IMR-90 (cell line): ENCODE measurements at regions not wholly inside any gene's neighbourhood (a gene's known extent, or its start where the extent isn't known, plus 50 kb on each side); places are given as distances from the start of the nearest gene placed in this dataset.

Experiments
- ATAC-seq: fragments of 200-7000 bp; cut with Tn5 transposase; 2 replicates; pipeline ENCODE4 v1.9.1; 2020; ENCODE audit warnings: low read depth, mild to moderate bottlenecking, moderate library complexity
- BruUV-seq: library from RNA; stranded (reverse); fragments of 400-500 nt; replicated peaks from 2 replicates; lab custom pipeline; 2021; lab: Mats Ljungman, UMichigan
- CTCF ChIA-PET: fragments of 300-600 bp; formaldehyde crosslinking; extraction: SDS; loops from one replicate; lab custom pipeline; 2021; ENCODE audit warnings: antibody characterized with exemption; lab: Yijun Ruan, JAX
- POLR2A ChIA-PET: fragments of 300-600 bp; sonication (Branson Sonifier 250); formaldehyde crosslinking; loops from one replicate; lab custom pipeline; 2022; ENCODE audit warnings: antibody characterized with exemption; ENCODE audit not compliant: unreplicated experiment; lab: Charles Lee
- DNase-seq: peaks from one replicate; pipeline ENCODE4 v3.0.0; 2013
- H2AFZ ChIP-seq: replicated peaks from 2 replicates; pipeline ENCODE3; 2013; ENCODE audit warnings: low read length, mild to moderate bottlenecking; ENCODE audit not compliant: poor library complexity
- H2AK5ac ChIP-seq: 2 replicates; pipeline ENCODE4 v1.6.1; 2013; ENCODE audit warnings: low read depth, low read length, inconsistent platforms
- H2AK9ac ChIP-seq: replicated peaks from 2 replicates; pipeline ENCODE3; 2013; ENCODE audit warnings: mild to moderate bottlenecking, low read depth, low read length, moderate library complexity; ENCODE audit not compliant: poor library complexity
- H2BK120ac ChIP-seq: 2 replicates; pipeline ENCODE4 v1.6.1; 2013; ENCODE audit warnings: low read depth, low read length, inconsistent platforms
- H2BK15ac ChIP-seq: 3 replicates; pipeline ENCODE4 v1.6.1; 2013; ENCODE audit warnings: low read depth, low read length, inconsistent platforms
- H2BK20ac ChIP-seq: 2 replicates; pipeline ENCODE4 v1.6.1; 2013; ENCODE audit warnings: low read depth, mild to moderate bottlenecking, inconsistent platforms, low read length, moderate library complexity
- H2BK5ac ChIP-seq: 2 replicates; pipeline ENCODE4 v1.6.1; 2013; ENCODE audit warnings: mild to moderate bottlenecking, low read depth, low read length, inconsistent platforms; ENCODE audit not compliant: poor library complexity, severe bottlenecking
- H3K14ac ChIP-seq: replicated peaks from 2 replicates; pipeline ENCODE4 v1.6.1; 2013; ENCODE audit warnings: low read depth, low read length, inconsistent platforms
- H3K18ac ChIP-seq: 2 replicates; pipeline ENCODE4 v1.6.1; 2013; ENCODE audit warnings: low read depth, low read length, control low read depth
- H3K23ac ChIP-seq: 2 replicates; pipeline ENCODE4 v1.6.1; 2013; ENCODE audit warnings: low read depth, low read length, inconsistent platforms
- H3K27ac ChIP-seq: 2 replicates; pipeline ENCODE4 v1.5.1; 2013; ENCODE audit warnings: mild to moderate bottlenecking, control low read depth, low read length; ENCODE audit not compliant: insufficient read depth
- H3K27me3 ChIP-seq: 2 replicates; pipeline ENCODE4 v1.6.1; 2013; ENCODE audit warnings: low read length; ENCODE audit not compliant: control insufficient read depth, insufficient read depth
- H3K36me3 ChIP-seq: 2 replicates; pipeline ENCODE4 v1.6.1; 2013; ENCODE audit warnings: low read length, mixed read lengths; ENCODE audit not compliant: control insufficient read depth, insufficient read depth
- H3K4ac ChIP-seq: 2 replicates; pipeline ENCODE4 v1.6.1; 2013; ENCODE audit warnings: low read depth, low read length, inconsistent platforms
- H3K4me1 ChIP-seq: 2 replicates; pipeline ENCODE4 v1.6.1; 2013; ENCODE audit warnings: low read length, mixed read lengths; ENCODE audit not compliant: control insufficient read depth, insufficient read depth
- H3K4me2 ChIP-seq: 2 replicates; pipeline ENCODE4 v1.6.1; 2013; ENCODE audit warnings: low read depth, mild to moderate bottlenecking, control low read depth, low read length, moderate library complexity
- H3K4me3 ChIP-seq: 2 replicates; pipeline ENCODE4 v1.5.1; 2013; ENCODE audit warnings: low read depth, mild to moderate bottlenecking, control low read depth, low read length, moderate library complexity; ENCODE audit not compliant: insufficient read depth
- H3K56ac ChIP-seq: 2 replicates; pipeline ENCODE4 v1.6.1; 2013; ENCODE audit warnings: low read length, inconsistent platforms; ENCODE audit not compliant: insufficient read depth; ENCODE audit errors: extremely low read depth
- H3K79me1 ChIP-seq, 2 experiments: 2 replicates each; pipeline ENCODE4 v1.6.1; 2013; ENCODE audit warnings: low read length in 2 of 2, inconsistent platforms in 1 of 2, low read depth in 1 of 2
- H3K9ac ChIP-seq: 2 replicates; pipeline ENCODE4 v1.6.1; 2013; ENCODE audit warnings: low read depth, low read length, control low read depth
- H3K9me1 ChIP-seq: 2 replicates; pipeline ENCODE4 v1.6.1; 2013; ENCODE audit warnings: low read length, inconsistent platforms; ENCODE audit not compliant: insufficient read depth
- H3K9me3 ChIP-seq: 2 replicates; pipeline ENCODE4 v1.6.1; 2013; ENCODE audit warnings: low read length; ENCODE audit not compliant: control insufficient read depth, insufficient read depth
- H4K20me1 ChIP-seq: 2 replicates; pipeline ENCODE4 v1.6.1; 2013; ENCODE audit warnings: low read length, inconsistent platforms; ENCODE audit not compliant: insufficient read depth
- H4K5ac ChIP-seq: 2 replicates; pipeline ENCODE4 v1.6.1; 2013; ENCODE audit warnings: mild to moderate bottlenecking, low read depth, low read length, control low read depth
- H4K8ac ChIP-seq, 2 experiments: 2 replicates each; pipeline ENCODE4 v1.6.1; 2013; ENCODE audit warnings: low read depth in 2 of 2, low read length in 2 of 2, control low read depth in 1 of 2, inconsistent platforms in 1 of 2
- H4K91ac ChIP-seq: 2 replicates; pipeline ENCODE4 v1.6.1; 2013; ENCODE audit warnings: low read depth, low read length, inconsistent platforms; ENCODE audit not compliant: insufficient read depth
- CEBPB ChIP-seq: IDR thresholded peaks from 2 replicates; pipeline ENCODE4 v1.6.1; 2012; ENCODE audit warnings: low read depth, low read length, improper control_type of control experiment
- CHD1 ChIP-seq: IDR thresholded peaks from 2 replicates; pipeline ENCODE4 v1.6.1; 2012; ENCODE audit warnings: low read depth, low read length, improper control_type of control experiment
- CTCF ChIP-seq: conservative IDR thresholded peaks from 2 replicates; pipeline ENCODE4 v1.5.1; 2012; ENCODE audit warnings: mild to moderate bottlenecking, low read depth, low read length, improper control_type of control experiment
- FOS ChIP-seq: fragments of 150-350 bp; IDR thresholded peaks from 2 replicates; pipeline ENCODE4 v1.6.1; 2016; ENCODE audit warnings: low read depth, low read length
- MAZ ChIP-seq: IDR thresholded peaks from 2 replicates; pipeline ENCODE4 v1.6.1; 2012; ENCODE audit warnings: low read depth, mild to moderate bottlenecking, low read length, improper control_type of control experiment, moderate library complexity, borderline replicate concordance
- POLR2A ChIP-seq: IDR thresholded peaks from 2 replicates; pipeline ENCODE4 v1.6.1; 2012; ENCODE audit warnings: mild to moderate bottlenecking, low read depth, low read length
- RAD21 ChIP-seq: IDR thresholded peaks from 2 replicates; pipeline ENCODE4 v1.6.1; 2012; ENCODE audit warnings: low read length, improper control_type of control experiment
- RCOR1 ChIP-seq: IDR thresholded peaks from 2 replicates; pipeline ENCODE4 v1.6.1; 2012; ENCODE audit warnings: mild to moderate bottlenecking, low read length, improper control_type of control experiment; ENCODE audit not compliant: insufficient replicate concordance
- RFX5 ChIP-seq: IDR thresholded peaks from 2 replicates; pipeline ENCODE4 v1.8.0; 2012; ENCODE audit warnings: low read depth, mild to moderate bottlenecking, low read length, moderate library complexity
- SMC3 ChIP-seq: fragments of 150-350 bp; IDR thresholded peaks from 2 replicates; pipeline ENCODE4 v1.6.1; 2016; ENCODE audit warnings: low read depth, mild to moderate bottlenecking, antibody characterized with exemption, low read length, moderate library complexity
- USF2 ChIP-seq: fragments of 150-350 bp; IDR thresholded peaks from 2 replicates; pipeline ENCODE4 v1.6.1; 2017; ENCODE audit warnings: mild to moderate bottlenecking, antibody characterized with exemption, low read length, low read depth
- WGBS, 2 experiments: methylation state at CpG; one replicate each; pipeline versions ENCODE4 v1.1.5 to v1.1.7; 2013; ENCODE audit warnings: missing lambda C conversion rate in 2 of 2; ENCODE audit not compliant: insufficient read length in 1 of 2; ENCODE audit errors: extremely low coverage in 2 of 2; 5-methylcytosine and 5-hydroxymethylcytosine counted together
- dilution Hi-C: fragments of 300-500 bp; cut with HindIII; formaldehyde crosslinking; loops from one replicate; pipeline ENCODE4 v1.14.3; 2018; ENCODE audit warnings: low sequenced_read_pairs; ENCODE audit not compliant: unreplicated experiment
- in situ Hi-C: fragments of 300-500 bp; cut with MboI; formaldehyde crosslinking; loops from 3 replicates; pipeline ENCODE4 v1.14.3; 2019; ENCODE audit warnings: low sequenced_read_pairs, inconsistent platforms, mixed read lengths
- intact Hi-C: fragments of 100-400 bp; cut with micrococcal nuclease; formaldehyde crosslinking; loops from 2 replicates; pipeline ENCODE4 v1.10.0; 2022

- no peaks in the 10 kb centered on the region for H3K36me3 ChIP-seq
- no peak overlapping the region for H2BK20ac ChIP-seq
- in situ Hi-C loops (no loop called here), intact Hi-C loops (no loop called here), dilution Hi-C loops (no loop called here)
- WGBS, 2 experiments: no CpG with 5 or more reads among the region's 3 CpGs
- H3K4me3 ChIP-seq: no peak overlapping the region
- H3K27me3 ChIP-seq: no peaks in the 10 kb centered on the region
- no peak overlapping the region for H3K9ac ChIP-seq
- CTCF ChIA-PET: no interaction called here
- H3K27ac ChIP-seq: no peak overlapping the region
- H3K4ac ChIP-seq: no peak overlapping the region
- H4K91ac ChIP-seq: no peak overlapping the region
- H4K20me1 ChIP-seq: no peaks in the 10 kb centered on the region
- no peak for TF ChIP-seq SMC3
- TF ChIP-seq RFX5: no peak
- no peak for TF ChIP-seq CHD1
- no peak for TF ChIP-seq CTCF
- TF ChIP-seq RAD21: no peak
- TF ChIP-seq USF2: no peak
- no peak for TF ChIP-seq RCOR1
- no peak for TF ChIP-seq FOS
- no peak for TF ChIP-seq CEBPB
- no peak for TF ChIP-seq POLR2A
- TF ChIP-seq MAZ: no peak
- H3K9me3 ChIP-seq: no peaks in the 10 kb centered on the region
- H3K9me1 ChIP-seq: no peaks in the 10 kb centered on the region
- ATAC-seq (no peak), DNase-seq (no peak)
- H2AK5ac ChIP-seq: no peak overlapping the region
- no TSS peak for BruUV-seq
- no peak overlapping the region for H3K18ac ChIP-seq
- no peak overlapping the region for H2BK15ac ChIP-seq
- H2BK120ac ChIP-seq: no peak overlapping the region
- no peak overlapping the region for H2BK5ac ChIP-seq
- no peak overlapping the region for H3K14ac ChIP-seq
- H3K4me1 ChIP-seq: no peaks in the 10 kb centered on the region
- H3K23ac ChIP-seq: no peak overlapping the region
- no peak overlapping the region for H3K56ac ChIP-seq
- no peak overlapping the region for H4K8ac ChIP-seq
- POLR2A ChIA-PET: no interaction called here
- no peaks in the 10 kb centered on the region for H3K79me1 ChIP-seq
- H4K5ac ChIP-seq: no peak overlapping the region
- H3K4me2 ChIP-seq: no peak overlapping the region
- H2AK9ac ChIP-seq: no peak overlapping the region
- H2AFZ ChIP-seq: no peak overlapping the region
Measured at GRCh38 chr3:193168931-193169330, 72.1 kb upstream of the PLAAT1 start.
